Uterus (tissue), 3 donors: ENCODE measurements at regions not wholly inside any gene's neighbourhood (a gene's known extent, or its start where the extent isn't known, plus 50 kb on each side); places are given as distances from the start of the nearest gene placed in this dataset.

Experiments used
- DNase-seq, 2 donors: peaks; one replicate each; pipeline ENCODE4 v3.0.0-alpha.2; 2019 to 2020
- H3K27ac ChIP-seq, 2 donors: fragments of 200-600 bp; sonication (generic); 1 replicate in 1 of 2; 2 replicates in 1 of 2; pipeline ENCODE4 v1.5.1; 2016 to 2018
- H3K27me3 ChIP-seq, 2 donors: fragments of 200-600 bp; sonication (generic); one replicate each; pipeline ENCODE4 v1.5.1; 2018 to 2019; ENCODE audit warnings: control low read depth in 1 of 2
- H3K36me3 ChIP-seq, 2 donors: fragments of 200-600 bp; sonication (generic); one replicate each; pipeline ENCODE4 v1.5.1; 2019; ENCODE audit warnings: control low read depth in 1 of 2
- H3K4me1 ChIP-seq, 2 donors: fragments of 200-600 bp; sonication (generic); one replicate each; pipeline ENCODE4 v1.5.1; 2018 to 2019; ENCODE audit warnings: control low read depth in 1 of 2
- H3K4me3 ChIP-seq, 2 donors: fragments of 200-600 bp; sonication (generic); 1 replicate in 1 of 2; 2 replicates in 1 of 2; pipeline ENCODE4 v1.5.1; 2018 to 2019; ENCODE audit warnings: mild to moderate bottlenecking in 1 of 2
- H3K9me3 ChIP-seq, 2 donors: fragments of 200-600 bp; sonication (generic); one replicate each; pipeline ENCODE4 v1.5.1; 2019; ENCODE audit warnings: control low read depth in 1 of 2
- CTCF ChIP-seq, 4 experiments: fragments of 200-600 bp in 2 of 4; fragments of 450-650 bp in 2 of 4; sonication (generic) in 2 of 4; IDR thresholded peaks; one replicate each; pipeline ENCODE4 v1.5.1; 2016 to 2019; ENCODE audit warnings: antibody characterized with exemption in 4 of 4, mild to moderate bottlenecking in 2 of 4, moderate library complexity in 1 of 4
- POLR2A ChIP-seq, 2 donors: fragments of 450-650 bp; IDR thresholded peaks; one replicate each; pipeline ENCODE4 v1.6.1; 2016; ENCODE audit warnings: antibody characterized with exemption in 2 of 2, mild to moderate bottlenecking in 1 of 2, moderate library complexity in 1 of 2
- intact Hi-C: fragments of 100-400 bp; cut with DNase I; formaldehyde crosslinking; loops from one replicate; pipeline ENCODE4 v1.15.1; 2023; ENCODE audit warnings: low total_unique reads
- donor health status: DM: yes; HTN: yes; CAD: no.

- intact Hi-C loops, result no loop called here
- H3K36me3 ChIP-seq, result no peaks in the 10 kb centered on the region
- no peak for DNase-seq
- H3K27ac ChIP-seq, result no peak overlapping the region
- no peak overlapping the region for H3K4me3 ChIP-seq
- TF ChIP-seq CTCF (IDR thresholded peaks at IDR 0.05) (no peak), POLR2A (IDR thresholded peaks at IDR 0.05) (no peak)
- H3K27me3 ChIP-seq, result no peaks in the 10 kb centered on the region
- peaks cover 2 to 4% of the 10 kb centered on the region in 2 donors for H3K4me1 ChIP-seq
- H3K9me3 ChIP-seq, result no peaks in the 10 kb centered on the region
Measured at GRCh38 chr9:86816868-86817267, 130.4 kb downstream of the GAS1 start.

- intact Hi-C loops, result no loop called here
- H3K36me3 ChIP-seq, result no peaks in the 10 kb centered on the region
- no peak for TF ChIP-seq POLR2A (IDR thresholded peaks at IDR 0.05)
- TF ChIP-seq CTCF (IDR thresholded peaks at IDR 0.05), result no peak
- no peaks in the 10 kb centered on the region for H3K9me3 ChIP-seq
- no peak overlapping the region for H3K27ac ChIP-seq
- no peaks in the 10 kb centered on the region for H3K27me3 ChIP-seq
- no peak overlapping the region for H3K4me3 ChIP-seq
- no peak for DNase-seq
- peaks cover 0 to under 1% of the 10 kb centered on the region in 2 donors for H3K4me1 ChIP-seq
Measured at GRCh38 chr9:86816366-86816765, 130.9 kb downstream of the GAS1 start.

- no peaks in the 10 kb centered on the region for H3K36me3 ChIP-seq
- TF ChIP-seq POLR2A (IDR thresholded peaks at IDR 0.05) (no peak), CTCF (IDR thresholded peaks at IDR 0.05) (no peak)
- H3K4me3 ChIP-seq, result no peak overlapping the region
- H3K9me3 ChIP-seq, result no peaks in the 10 kb centered on the region
- no peak overlapping the region for H3K27ac ChIP-seq
- H3K27me3 ChIP-seq, result no peaks in the 10 kb centered on the region
- no peaks in the 10 kb centered on the region for H3K4me1 ChIP-seq
- no peak for DNase-seq
- intact Hi-C loops, result no loop called here
Measured at GRCh38 chr9:86812616-86813015, 134.7 kb downstream of the GAS1 start.

- Histone ChIP-seq H3K27me3 (no peaks in the 10 kb centered on the region), H3K27ac (no peak overlapping the region), H3K4me1 (no peaks in the 10 kb centered on the region), H3K4me3 (no peak overlapping the region), H3K9me3 (no peaks in the 10 kb centered on the region), H3K36me3 (no peaks in the 10 kb centered on the region)
- DNase-seq, result no peak
- intact Hi-C loops, result no loop called here
- no peak for TF ChIP-seq POLR2A (IDR thresholded peaks at IDR 0.05)
- TF ChIP-seq CTCF (IDR thresholded peaks at IDR 0.05), result no peak
Measured at GRCh38 chr9:86809759-86810367, 137.4 kb downstream of the GAS1 start.

GRCh38 chr9:86809151-86809550 lies 138.2 kb downstream of the GAS1 start:
- DNase-seq, result no peak
- no peak for TF ChIP-seq CTCF (IDR thresholded peaks at IDR 0.05)
- no peak for TF ChIP-seq POLR2A (IDR thresholded peaks at IDR 0.05)
- Histone ChIP-seq H3K27ac (no peak overlapping the region), H3K4me3 (no peak overlapping the region), H3K9me3 (no peaks in the 10 kb centered on the region), H3K27me3 (no peaks in the 10 kb centered on the region), H3K36me3 (no peaks in the 10 kb centered on the region), H3K4me1 (no peaks in the 10 kb centered on the region)
- intact Hi-C loops, result no loop called here
